ENCODE measurements at regions not wholly inside any gene's neighbourhood (a gene's known extent, or its start where the extent isn't known, plus 50 kb on each side); places are given as distances from the start of the nearest gene placed in this dataset.
"Not testable (repeated sequence)": the region's sequence is repeated elsewhere in the genome, so short reads cannot be mapped to it uniquely, and the experiment has no call there.

GRCh38 chr15:69570997-69571396 lies 118.4 kb downstream of the RPLP1 start:
- H3K27me3 ChIP-seq (ENCODE audit: control insufficient read depth in 5 of 5, insufficient read depth in 4 of 5, low read length in 5 of 5), result peaks cover 0 to 3% (median 0%) of the 10 kb centered on the region in 5 donors
- peaks cover 0 to 7% (median 0%) of the 10 kb centered on the region in 5 donors for H3K4me1 ChIP-seq (ENCODE audit: control insufficient read depth in 5 of 5, insufficient read depth in 5 of 5, low read length in 5 of 5)
- no peaks in the 10 kb centered on the region for H3K9me3 ChIP-seq (ENCODE audit: control insufficient read depth in 5 of 5, low read length in 5 of 5)
- no peaks in the 10 kb centered on the region for H3K36me3 ChIP-seq (ENCODE audit: control insufficient read depth in 5 of 5, insufficient read depth in 5 of 5, low read length in 5 of 5)
- H3K9ac ChIP-seq (ENCODE audit: low read length in 5 of 5), result no peak overlapping the region
- H3K27ac ChIP-seq (ENCODE audit: low read depth, low read length), result no peak overlapping the region
- no peak overlapping the region for H3K4me3 ChIP-seq (ENCODE audit: low read depth in 1 of 5, low read length in 5 of 5)

DNA sequence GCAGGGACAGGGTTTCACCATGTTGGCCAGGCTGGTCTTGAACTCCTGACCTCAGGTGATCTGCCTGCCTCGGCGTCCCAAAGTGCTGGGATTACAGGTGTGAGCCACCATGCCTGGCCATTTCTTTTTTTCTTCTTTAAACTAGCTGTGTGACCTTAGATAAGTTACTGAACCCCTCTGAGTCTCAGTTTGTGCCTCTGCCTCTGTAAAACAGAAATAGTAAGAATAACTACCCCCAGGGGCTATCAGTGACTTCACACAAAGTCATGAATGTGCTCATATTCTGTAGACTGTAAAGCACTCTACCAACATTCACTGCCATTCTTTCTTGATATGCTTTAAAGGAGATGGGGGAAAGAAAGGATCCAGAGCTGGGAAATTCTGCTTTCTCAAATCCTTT lies 120.7 kb downstream of the RPLP1 start:
- not testable (repeated sequence) for H3K4me1 ChIP-seq (ENCODE audit: control insufficient read depth in 5 of 5, insufficient read depth in 5 of 5, low read length in 5 of 5); H3K4me3 ChIP-seq (ENCODE audit: low read depth in 1 of 5, low read length in 5 of 5); H3K36me3 ChIP-seq (ENCODE audit: control insufficient read depth in 5 of 5, insufficient read depth in 5 of 5, low read length in 5 of 5); H3K27me3 ChIP-seq (ENCODE audit: control insufficient read depth in 5 of 5, insufficient read depth in 4 of 5, low read length in 5 of 5); H3K9me3 ChIP-seq (ENCODE audit: control insufficient read depth in 5 of 5, low read length in 5 of 5); H3K9ac ChIP-seq (ENCODE audit: low read length in 5 of 5); H3K27ac ChIP-seq (ENCODE audit: low read depth, low read length)

DNA sequence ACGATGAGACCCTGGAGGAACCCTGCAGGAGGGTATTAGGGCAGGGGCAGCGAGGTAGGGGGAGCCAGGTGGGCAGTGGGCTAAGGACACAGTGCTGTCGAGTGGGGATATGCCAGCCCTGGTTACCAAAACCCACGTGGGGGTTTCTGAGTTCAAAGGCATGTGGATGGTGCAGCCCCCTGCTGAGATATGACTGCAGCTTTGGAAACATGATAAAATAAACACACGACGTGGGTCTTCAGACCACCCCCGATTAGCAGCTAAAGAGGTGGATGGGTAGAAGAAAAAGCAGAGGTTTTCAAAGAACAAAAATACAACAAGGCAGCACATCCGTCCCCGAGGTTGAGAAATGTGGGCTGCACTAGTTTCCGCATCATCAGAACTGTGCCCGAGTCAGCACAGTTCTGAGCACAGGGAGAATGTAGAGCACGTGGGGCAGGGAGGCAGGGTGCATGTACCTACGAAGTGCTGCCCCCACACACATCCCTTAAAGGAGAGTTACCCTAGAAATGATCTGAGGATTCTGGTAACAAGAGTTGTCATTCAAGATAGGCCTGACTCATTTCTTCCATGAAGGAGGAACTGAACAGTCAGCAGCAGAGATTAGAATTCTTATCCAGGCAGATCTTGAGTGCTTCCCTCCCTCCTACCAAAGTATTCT lies 121.3 kb downstream of the RPLP1 start:
- H3K27me3 ChIP-seq (ENCODE audit: control insufficient read depth in 5 of 5, insufficient read depth in 4 of 5, low read length in 5 of 5), result peaks cover 0 to 6% (median 0%) of the 10 kb centered on the region in 5 donors
- no peaks in the 10 kb centered on the region for H3K9me3 ChIP-seq (ENCODE audit: control insufficient read depth in 5 of 5, low read length in 5 of 5)
- no peaks in the 10 kb centered on the region for H3K4me1 ChIP-seq (ENCODE audit: control insufficient read depth in 5 of 5, insufficient read depth in 5 of 5, low read length in 5 of 5)
- no peak overlapping the region for H3K4me3 ChIP-seq (ENCODE audit: low read depth in 1 of 5, low read length in 5 of 5)
- H3K27ac ChIP-seq (ENCODE audit: low read depth, low read length), result no peak overlapping the region
- no peaks in the 10 kb centered on the region for H3K36me3 ChIP-seq (ENCODE audit: control insufficient read depth in 5 of 5, insufficient read depth in 5 of 5, low read length in 5 of 5)
- H3K9ac ChIP-seq (ENCODE audit: low read length in 5 of 5), result no peak overlapping the region

DNA sequence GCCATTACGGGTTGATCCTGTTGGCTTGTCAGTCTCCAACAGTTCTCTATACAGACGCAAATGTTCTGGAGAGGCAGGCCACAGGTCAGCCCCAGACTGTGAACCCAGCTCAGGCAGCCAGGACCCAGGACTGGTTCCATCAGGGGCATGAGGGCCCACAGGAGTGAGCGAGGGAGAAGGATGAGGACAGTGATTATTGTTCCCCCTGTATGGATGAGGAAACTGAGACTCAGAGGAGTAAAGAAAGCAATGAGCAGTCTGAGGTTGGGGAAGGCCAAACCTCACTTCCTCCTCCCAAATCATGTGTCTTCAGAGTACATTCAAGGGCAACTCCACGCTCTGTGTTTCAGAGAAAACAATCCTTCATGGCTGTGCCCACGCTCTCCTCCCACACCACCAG lies 121.9 kb downstream of the RPLP1 start:
- H3K4me3 ChIP-seq (ENCODE audit: low read depth in 1 of 5, low read length in 5 of 5), result no peak overlapping the region
- H3K27ac ChIP-seq (ENCODE audit: low read depth, low read length), result no peak overlapping the region
- peaks cover 0 to 6% (median 0%) of the 10 kb centered on the region in 5 donors for H3K27me3 ChIP-seq (ENCODE audit: control insufficient read depth in 5 of 5, insufficient read depth in 4 of 5, low read length in 5 of 5)
- H3K9ac ChIP-seq (ENCODE audit: low read length in 5 of 5), result no peak overlapping the region
- peaks cover 0 to 3% (median 0%) of the 10 kb centered on the region in 5 donors for H3K4me1 ChIP-seq (ENCODE audit: control insufficient read depth in 5 of 5, insufficient read depth in 5 of 5, low read length in 5 of 5)
- H3K9me3 ChIP-seq (ENCODE audit: control insufficient read depth in 5 of 5, low read length in 5 of 5), result no peaks in the 10 kb centered on the region
- no peaks in the 10 kb centered on the region for H3K36me3 ChIP-seq (ENCODE audit: control insufficient read depth in 5 of 5, insufficient read depth in 5 of 5, low read length in 5 of 5)

GRCh38 chr15:69575387-69575786 lies 122.8 kb downstream of the RPLP1 start:
- peaks cover 0 to 6% (median 0%) of the 10 kb centered on the region in 5 donors for H3K27me3 ChIP-seq (ENCODE audit: control insufficient read depth in 5 of 5, insufficient read depth in 4 of 5, low read length in 5 of 5)
- H3K27ac ChIP-seq (ENCODE audit: low read depth, low read length), result no peak overlapping the region
- H3K9me3 ChIP-seq (ENCODE audit: control insufficient read depth in 5 of 5, low read length in 5 of 5), result no peaks in the 10 kb centered on the region
- no peak overlapping the region for H3K9ac ChIP-seq (ENCODE audit: low read length in 5 of 5)
- peaks cover 0 to 3% (median 0%) of the 10 kb centered on the region in 5 donors for H3K4me1 ChIP-seq (ENCODE audit: control insufficient read depth in 5 of 5, insufficient read depth in 5 of 5, low read length in 5 of 5)
- no peak overlapping the region for H3K4me3 ChIP-seq (ENCODE audit: low read depth in 1 of 5, low read length in 5 of 5)
- no peaks in the 10 kb centered on the region for H3K36me3 ChIP-seq (ENCODE audit: control insufficient read depth in 5 of 5, insufficient read depth in 5 of 5, low read length in 5 of 5)

- Histone ChIP-seq H3K27ac (ENCODE audit: low read depth, low read length) (no peak overlapping the region), H3K9ac (ENCODE audit: low read length in 5 of 5) (no peak overlapping the region)
Observed at GRCh38 chr15:69576035-69576526, 123.5 kb downstream of the RPLP1 start.

DNA sequence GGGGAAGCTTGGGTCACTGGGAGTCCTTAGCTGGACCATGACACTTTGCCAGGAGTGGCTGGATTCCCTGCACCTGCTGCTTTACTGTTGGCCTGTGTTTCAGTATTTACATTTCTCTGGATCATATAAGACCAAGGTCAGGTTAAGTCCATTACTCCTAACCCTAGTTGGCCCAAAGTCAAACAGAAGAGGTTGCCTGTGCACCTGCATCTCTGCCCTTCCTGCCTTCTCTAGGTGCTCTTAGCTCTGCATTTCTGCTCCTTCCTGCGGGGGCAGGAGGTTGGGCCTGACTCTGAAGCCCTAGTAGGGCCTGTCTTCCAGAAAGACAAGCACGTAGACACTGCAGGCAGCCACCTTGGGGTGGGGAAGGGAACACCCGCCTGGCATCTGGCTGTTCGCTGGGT lies 124.3 kb downstream of the RPLP1 start:
- H3K4me1 ChIP-seq (ENCODE audit: control insufficient read depth in 5 of 5, insufficient read depth in 5 of 5, low read length in 5 of 5), result peaks cover 0 to 3% (median 0%) of the 10 kb centered on the region in 5 donors
- peaks cover 0 to 6% (median 0%) of the 10 kb centered on the region in 5 donors for H3K27me3 ChIP-seq (ENCODE audit: control insufficient read depth in 5 of 5, insufficient read depth in 4 of 5, low read length in 5 of 5)
- H3K27ac ChIP-seq (ENCODE audit: low read depth, low read length), result no peak overlapping the region
- H3K9me3 ChIP-seq (ENCODE audit: control insufficient read depth in 5 of 5, low read length in 5 of 5), result no peaks in the 10 kb centered on the region
- H3K4me3 ChIP-seq (ENCODE audit: low read depth in 1 of 5, low read length in 5 of 5), result no peak overlapping the region
- H3K36me3 ChIP-seq (ENCODE audit: control insufficient read depth in 5 of 5, insufficient read depth in 5 of 5, low read length in 5 of 5), result no peaks in the 10 kb centered on the region
- no peak overlapping the region for H3K9ac ChIP-seq (ENCODE audit: low read length in 5 of 5)

More at GRCh38 chr15:69576035-69576526, 123.5 kb downstream of the RPLP1 start:
- Histone ChIP-seq H3K9me3 (ENCODE audit: control insufficient read depth in 5 of 5, low read length in 5 of 5) (no peaks in the 10 kb centered on the region), H3K4me1 (ENCODE audit: control insufficient read depth in 5 of 5, insufficient read depth in 5 of 5, low read length in 5 of 5) (peaks cover 0 to 3% (median 0%) of the 10 kb centered on the region in 5 donors), H3K4me3 (ENCODE audit: low read depth in 1 of 5, low read length in 5 of 5) (no peak overlapping the region), H3K36me3 (ENCODE audit: control insufficient read depth in 5 of 5, insufficient read depth in 5 of 5, low read length in 5 of 5) (no peaks in the 10 kb centered on the region), H3K27me3 (ENCODE audit: control insufficient read depth in 5 of 5, insufficient read depth in 4 of 5, low read length in 5 of 5) (peaks cover 0 to 6% (median 0%) of the 10 kb centered on the region in 5 donors)

- H3K9me3 ChIP-seq (ENCODE audit: control insufficient read depth in 5 of 5, low read length in 5 of 5), result no peaks in the 10 kb centered on the region
- H3K27ac ChIP-seq (ENCODE audit: low read depth, low read length), result no peak overlapping the region
- H3K4me3 ChIP-seq (ENCODE audit: low read depth in 1 of 5, low read length in 5 of 5), result no peak overlapping the region
- peaks cover 0 to 6% (median 0%) of the 10 kb centered on the region in 5 donors for H3K27me3 ChIP-seq (ENCODE audit: control insufficient read depth in 5 of 5, insufficient read depth in 4 of 5, low read length in 5 of 5)
- H3K9ac ChIP-seq (ENCODE audit: low read length in 5 of 5), result no peak overlapping the region
- H3K4me1 ChIP-seq (ENCODE audit: control insufficient read depth in 5 of 5, insufficient read depth in 5 of 5, low read length in 5 of 5), result peaks cover 0 to 3% (median 0%) of the 10 kb centered on the region in 5 donors
- H3K36me3 ChIP-seq (ENCODE audit: control insufficient read depth in 5 of 5, insufficient read depth in 5 of 5, low read length in 5 of 5), result no peaks in the 10 kb centered on the region
Observed at GRCh38 chr15:69577397-69577796, 124.8 kb downstream of the RPLP1 start.

GRCh38 chr15:69578252-69578651 lies 125.6 kb downstream of the RPLP1 start:
- Histone ChIP-seq H3K27ac (ENCODE audit: low read depth, low read length) (no peak overlapping the region), H3K36me3 (ENCODE audit: control insufficient read depth in 5 of 5, insufficient read depth in 5 of 5, low read length in 5 of 5) (no peaks in the 10 kb centered on the region), H3K9ac (ENCODE audit: low read length in 5 of 5) (no peak overlapping the region), H3K27me3 (ENCODE audit: control insufficient read depth in 5 of 5, insufficient read depth in 4 of 5, low read length in 5 of 5) (peaks cover 0 to 6% (median 0%) of the 10 kb centered on the region in 5 donors), H3K4me1 (ENCODE audit: control insufficient read depth in 5 of 5, insufficient read depth in 5 of 5, low read length in 5 of 5) (peaks cover 0 to 5% (median 1%) of the 10 kb centered on the region in 5 donors), H3K4me3 (ENCODE audit: low read depth in 1 of 5, low read length in 5 of 5) (no peak overlapping the region), H3K9me3 (ENCODE audit: control insufficient read depth in 5 of 5, low read length in 5 of 5) (no peaks in the 10 kb centered on the region)

DNA sequence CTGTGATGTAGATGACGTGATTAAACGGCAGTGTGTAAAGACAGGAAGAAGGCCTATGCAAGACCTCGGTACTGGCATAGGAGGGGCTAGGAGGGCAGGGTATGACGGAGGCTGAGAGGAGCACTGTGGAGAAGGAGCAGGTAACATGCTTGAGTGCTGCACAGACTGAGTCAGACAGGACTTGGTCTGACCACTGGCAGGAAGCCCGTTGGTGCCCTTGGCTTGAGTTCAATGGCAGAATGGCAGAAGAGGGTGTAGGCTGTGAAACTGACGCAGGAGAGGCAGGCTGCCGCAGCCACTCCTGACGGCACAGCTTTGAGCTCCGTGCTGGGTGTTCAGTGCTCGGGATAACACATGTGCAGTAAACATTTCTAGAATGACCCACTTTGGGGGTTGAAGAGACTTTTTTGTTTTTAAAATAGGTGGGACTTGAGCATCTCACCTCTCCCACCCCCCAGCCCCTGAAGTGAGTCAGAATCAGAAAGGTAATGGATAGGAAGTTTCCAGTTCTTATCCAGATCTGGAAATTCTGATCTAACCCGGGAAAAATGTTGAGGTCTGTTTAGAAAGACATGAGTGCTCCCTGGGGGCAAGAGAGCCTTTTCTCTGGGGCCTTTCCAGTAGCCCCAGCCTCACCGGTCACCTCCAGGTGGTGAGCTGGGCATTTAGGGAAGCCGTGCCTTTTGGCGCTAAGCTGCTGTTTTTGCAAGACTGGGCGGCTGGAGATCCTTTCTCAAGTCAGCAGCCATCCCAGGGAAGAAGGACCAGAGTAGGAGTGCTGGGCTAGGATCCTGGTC lies 126.4 kb downstream of the RPLP1 start:
- H3K9ac ChIP-seq (ENCODE audit: low read length in 5 of 5), result no peak overlapping the region
- H3K27me3 ChIP-seq (ENCODE audit: control insufficient read depth in 5 of 5, insufficient read depth in 4 of 5, low read length in 5 of 5), result peaks cover 0 to 6% (median 0%) of the 10 kb centered on the region in 5 donors
- H3K36me3 ChIP-seq (ENCODE audit: control insufficient read depth in 5 of 5, insufficient read depth in 5 of 5, low read length in 5 of 5), result no peaks in the 10 kb centered on the region
- H3K27ac ChIP-seq (ENCODE audit: low read depth, low read length), result no peak overlapping the region
- peaks cover 0 to 13% (median 7%) of the 10 kb centered on the region in 5 donors for H3K4me1 ChIP-seq (ENCODE audit: control insufficient read depth in 5 of 5, insufficient read depth in 5 of 5, low read length in 5 of 5)
- no peak overlapping the region for H3K4me3 ChIP-seq (ENCODE audit: low read depth in 1 of 5, low read length in 5 of 5)
- H3K9me3 ChIP-seq (ENCODE audit: control insufficient read depth in 5 of 5, low read length in 5 of 5), result no peaks in the 10 kb centered on the region
